CD14-positive monocyte (primary cell): ENCODE measurements at regions not wholly inside any gene's neighbourhood (a gene's known extent, or its start where the extent isn't known, plus 50 kb on each side); places are given as distances from the start of the nearest gene placed in this dataset.

Experiments used
- DNase-seq, 3 donors: peaks; one replicate each; pipeline ENCODE4 v3.0.0-alpha.2; 2011 to 2022
- H2AFZ ChIP-seq: 2 replicates; pipeline ENCODE4 v1.6.0; 2012; ENCODE audit warnings: mild to moderate bottlenecking, low read depth, low read length, inconsistent platforms; ENCODE audit not compliant: insufficient read depth, poor library complexity, severe bottlenecking
- H3K27ac ChIP-seq, 2 donors: 1 replicate in 1 of 2; 2 replicates in 1 of 2; pipeline ENCODE4 v1.5.1; 2012 to 2013; ENCODE audit warnings: low read length in 2 of 2, control low read depth in 1 of 2, inconsistent platforms in 1 of 2, low read depth in 1 of 2, mild to moderate bottlenecking in 1 of 2
- H3K27me3 ChIP-seq, 2 donors: one replicate each; pipeline versions ENCODE4 v1.6.0 to v1.6.1; 2011 to 2013; ENCODE audit warnings: low read length in 2 of 2; ENCODE audit not compliant: control insufficient read depth in 2 of 2, insufficient read depth in 2 of 2
- H3K36me3 ChIP-seq, 2 donors: replicated peaks in 1 of 2; 1 replicate in 1 of 2; 2 replicates in 1 of 2; pipeline versions ENCODE4 v1.5.1 to v1.6.1; 2012 to 2013; ENCODE audit warnings: low read length in 2 of 2, control low read depth in 1 of 2, inconsistent platforms in 1 of 2, mild to moderate bottlenecking in 1 of 2; ENCODE audit not compliant: insufficient read depth in 2 of 2, control insufficient read depth in 1 of 2
- H3K4me1 ChIP-seq, 2 donors: 1 replicate in 1 of 2; 2 replicates in 1 of 2; pipeline versions ENCODE4 v1.5.1 to v1.6.1; 2012 to 2013; ENCODE audit warnings: low read length in 2 of 2, control low read depth in 1 of 2, inconsistent platforms in 1 of 2, mild to moderate bottlenecking in 1 of 2, moderate library complexity in 1 of 2; ENCODE audit not compliant: insufficient read depth in 2 of 2, control insufficient read depth in 1 of 2
- H3K4me2 ChIP-seq: replicated peaks from 2 replicates; pipeline ENCODE3; 2012; ENCODE audit warnings: low read length, moderate library complexity, mild to moderate bottlenecking; ENCODE audit not compliant: poor library complexity, severe bottlenecking; ENCODE audit errors: extremely low read depth
- H3K4me3 ChIP-seq, 3 experiments: fragments of 200-600 bp in 1 of 3; sonication (generic) in 1 of 3; replicated peaks in 1 of 3; 1 replicate in 2 of 3; 2 replicates in 1 of 3; pipeline ENCODE4 v1.5.1; 2011 to 2013; ENCODE audit warnings: low read length in 3 of 3, mild to moderate bottlenecking in 3 of 3, control low read depth in 2 of 3, low read depth in 2 of 3, inconsistent platforms in 1 of 3, moderate library complexity in 1 of 3
- H3K79me2 ChIP-seq: 2 replicates; pipeline ENCODE4 v1.6.0; 2012; ENCODE audit warnings: mild to moderate bottlenecking, control low read depth, inconsistent platforms, low read length, moderate library complexity; ENCODE audit not compliant: insufficient read depth
- H3K9ac ChIP-seq: 2 replicates; pipeline ENCODE4 v1.6.0; 2017; ENCODE audit warnings: low read length, mild to moderate bottlenecking; ENCODE audit not compliant: insufficient read depth, poor library complexity, severe bottlenecking
- H3K9me3 ChIP-seq, 2 donors: replicated peaks in 1 of 2; 1 replicate in 1 of 2; 2 replicates in 1 of 2; pipeline versions ENCODE4 v1.5.1 to v1.6.1; 2012 to 2013; ENCODE audit warnings: low read length in 2 of 2, control low read depth in 1 of 2; ENCODE audit not compliant: control insufficient read depth in 1 of 2, insufficient read depth in 1 of 2
- H4K20me1 ChIP-seq: 2 replicates; pipeline ENCODE4 v1.6.0; 2012; ENCODE audit warnings: mild to moderate bottlenecking, low read length, control low read depth, moderate library complexity; ENCODE audit not compliant: insufficient read depth
- H3K27ac Mint-ChIP-seq, 7 donors: one replicate each; pipeline ENCODE4 v1.8.0; 2020; ENCODE audit warnings: mild to moderate bottlenecking in 7 of 7, mixed read lengths in 7 of 7, moderate library complexity in 6 of 7, inconsistent platforms in 2 of 7
- H3K27me3 Mint-ChIP-seq, 3 donors: one replicate each; pipeline ENCODE4 v1.8.0; 2021 to 2022; ENCODE audit warnings: low read depth in 3 of 3, mild to moderate bottlenecking in 3 of 3, mixed read lengths in 3 of 3, moderate library complexity in 3 of 3, inconsistent platforms in 1 of 3
- H3K36me3 Mint-ChIP-seq, 2 donors: one replicate each; pipeline ENCODE4 v1.8.0; 2020; ENCODE audit warnings: mixed read lengths in 2 of 2, inconsistent platforms in 1 of 2, mild to moderate bottlenecking in 1 of 2
- H3K4me1 Mint-ChIP-seq: one replicate; pipeline ENCODE4 v1.8.0; 2020; ENCODE audit warnings: mild to moderate bottlenecking, mixed read lengths
- H3K4me3 Mint-ChIP-seq, 2 donors: one replicate each; pipeline ENCODE4 v1.8.0; 2020; ENCODE audit warnings: mild to moderate bottlenecking in 2 of 2, mixed read lengths in 2 of 2, moderate library complexity in 1 of 2
- H3K9me3 Mint-ChIP-seq, 7 donors: one replicate each; pipeline ENCODE4 v1.8.0; 2020 to 2022; ENCODE audit warnings: mixed read lengths in 7 of 7, mild to moderate bottlenecking in 6 of 7, moderate library complexity in 6 of 7, inconsistent platforms in 2 of 7
- CTCF ChIP-seq: fragments of 200-600 bp; IDR thresholded peaks from one replicate; pipeline ENCODE4 v1.8.0; 2022; ENCODE audit warnings: antibody characterized with exemption, mild to moderate bottlenecking
- WGBS: methylation state at CpG from one replicate; pipeline ENCODE4 v1.1.5; 2013; ENCODE audit warnings: missing lambda C conversion rate; ENCODE audit not compliant: insufficient coverage; 5-methylcytosine and 5-hydroxymethylcytosine counted together
- intact Hi-C, 2 donors: fragments of 100-400 bp; cut with micrococcal nuclease; formaldehyde crosslinking; loops; one replicate each; pipeline versions ENCODE4 v1.15.0 to v1.15.1; 2023

- no peak overlapping the region for H3K4me2 ChIP-seq
- H3K4me1 Mint-ChIP-seq = peaks cover 1% of the 10 kb centered on the region
- H3K4me1 ChIP-seq = no peaks in the 10 kb centered on the region
- H3K9me3 ChIP-seq = no peaks in the 10 kb centered on the region
- H3K9me3 Mint-ChIP-seq = peaks cover 0 to 3% (median 0%) of the 10 kb centered on the region in 7 donors
- H3K79me2 ChIP-seq = no peaks in the 10 kb centered on the region
- DNase-seq = no peak
- H3K36me3 ChIP-seq = no peaks in the 10 kb centered on the region
- no peak overlapping the region for H3K4me3 Mint-ChIP-seq
- intact Hi-C loops = no loop called here
- no peaks in the 10 kb centered on the region for H4K20me1 ChIP-seq
- WGBS = 96% methylated on average over 14 of the region's 15 CpGs
- no peak for TF ChIP-seq CTCF
- no peaks in the 10 kb centered on the region for H3K36me3 Mint-ChIP-seq
- no peak overlapping the region for H3K27ac ChIP-seq
- no peaks in the 10 kb centered on the region for H3K27me3 ChIP-seq
- H3K27me3 Mint-ChIP-seq = no peaks in the 10 kb centered on the region
- H3K9ac ChIP-seq = no peak overlapping the region
- no peak overlapping the region for H3K27ac Mint-ChIP-seq
- no peak overlapping the region for H2AFZ ChIP-seq
- H3K4me3 ChIP-seq = no peak overlapping the region
Observed at GRCh38 chr10:3861795-3862194, 76.8 kb upstream of the KLF6 start.

- no peak overlapping the region for H3K27ac ChIP-seq
- Mint-ChIP-seq H3K4me3 (no peak overlapping the region), H3K4me1 (peaks cover 4% of the 10 kb centered on the region), H3K9me3 (peaks cover 0 to 2% (median 0%) of the 10 kb centered on the region in 7 donors), H3K27me3 (peaks cover 0 to 2% (median 0%) of the 10 kb centered on the region in 3 donors), H3K36me3 (no peaks in the 10 kb centered on the region), H3K27ac (peak overlapping the region in 3 of 7 donors; percentile 50 to 68 (median 58))
- no peak overlapping the region for H3K9ac ChIP-seq
- intact Hi-C loops = no loop called here
- no peaks in the 10 kb centered on the region for H3K9me3 ChIP-seq
- H3K4me3 ChIP-seq = no peak overlapping the region
- H3K4me2 ChIP-seq = no peak overlapping the region
- H3K4me1 ChIP-seq = peaks cover 2% of the 10 kb centered on the region in 2 donors
- TF ChIP-seq CTCF = no peak
- H2AFZ ChIP-seq = no peak overlapping the region
- no peaks in the 10 kb centered on the region for H3K36me3 ChIP-seq
- 89% methylated on average over 9 of the region's 12 CpGs for WGBS
- no peaks in the 10 kb centered on the region for H3K79me2 ChIP-seq
- no peaks in the 10 kb centered on the region for H3K27me3 ChIP-seq
- no peak for DNase-seq
- H4K20me1 ChIP-seq = no peaks in the 10 kb centered on the region
Observed at GRCh38 chr10:3858051-3858845, 73.2 kb upstream of the KLF6 start.
